ENCODE measurements at regions not wholly inside any gene's neighbourhood (a gene's known extent, or its start where the extent isn't known, plus 50 kb on each side); places are given as distances from the start of the nearest gene placed in this dataset.

GRCh38 chr11:115652496-115652895, 148.3 kb upstream of the CADM1 start:
- TF ChIP-seq, protein P1, sequence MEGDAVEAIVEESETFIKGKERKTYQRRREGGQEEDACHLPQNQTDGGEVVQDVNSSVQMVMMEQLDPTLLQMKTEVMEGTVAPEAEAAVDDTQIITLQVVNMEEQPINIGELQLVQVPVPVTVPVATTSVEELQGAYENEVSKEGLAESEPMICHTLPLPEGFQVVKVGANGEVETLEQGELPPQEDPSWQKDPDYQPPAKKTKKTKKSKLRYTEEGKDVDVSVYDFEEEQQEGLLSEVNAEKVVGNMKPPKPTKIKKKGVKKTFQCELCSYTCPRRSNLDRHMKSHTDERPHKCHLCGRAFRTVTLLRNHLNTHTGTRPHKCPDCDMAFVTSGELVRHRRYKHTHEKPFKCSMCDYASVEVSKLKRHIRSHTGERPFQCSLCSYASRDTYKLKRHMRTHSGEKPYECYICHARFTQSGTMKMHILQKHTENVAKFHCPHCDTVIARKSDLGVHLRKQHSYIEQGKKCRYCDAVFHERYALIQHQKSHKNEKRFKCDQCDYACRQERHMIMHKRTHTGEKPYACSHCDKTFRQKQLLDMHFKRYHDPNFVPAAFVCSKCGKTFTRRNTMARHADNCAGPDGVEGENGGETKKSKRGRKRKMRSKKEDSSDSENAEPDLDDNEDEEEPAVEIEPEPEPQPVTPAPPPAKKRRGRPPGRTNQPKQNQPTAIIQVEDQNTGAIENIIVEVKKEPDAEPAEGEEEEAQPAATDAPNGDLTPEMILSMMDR (IDR thresholded peaks at IDR 0.05) = no peak
- TF ChIP-seq EP300 (IDR thresholded peaks at IDR 0.05) = no peak
